ENCODE measurements at regions not wholly inside any gene's neighbourhood (a gene's known extent, or its start where the extent isn't known, plus 50 kb on each side); places are given as distances from the start of the nearest gene placed in this dataset.

DNA sequence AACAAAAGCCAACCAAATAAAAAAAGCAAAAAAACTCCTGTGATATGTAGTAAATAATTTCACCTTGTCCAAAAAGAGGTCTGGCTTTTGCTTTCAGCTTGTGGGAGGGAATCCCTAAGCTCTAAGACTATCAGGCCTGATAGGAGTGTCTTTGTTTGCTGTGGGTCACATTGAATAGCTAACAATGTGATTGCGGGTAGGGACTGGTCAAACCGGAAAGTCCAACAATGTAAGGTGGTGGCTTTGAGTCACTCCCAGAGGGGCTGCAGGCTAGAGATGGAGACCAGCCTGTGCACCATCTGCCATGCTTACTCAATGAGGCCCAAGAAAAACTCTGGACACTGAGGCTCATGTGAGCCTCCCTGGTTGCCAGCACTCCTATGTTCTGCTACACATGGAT lies 192.9 kb downstream of the TFCP2L1 start:
- Histone ChIP-seq H3K36me3 (replicated peaks; ENCODE audit: insufficient read depth, low read depth) (no peaks in the 10 kb centered on the region), H3K4me3 (no peak overlapping the region), H3K79me2 (no peaks in the 10 kb centered on the region), H3K4me2 (no peak overlapping the region), H3K4me1 (ENCODE audit: insufficient read depth) (peaks cover 10% of the 10 kb centered on the region), H3K9me2 (replicated peaks; ENCODE audit: insufficient read depth) (no peaks in the 10 kb centered on the region), H2AFZ (no peak overlapping the region), H4K20me1 (ENCODE audit: insufficient read depth, poor library complexity, severe bottlenecking) (no peaks in the 10 kb centered on the region), H3K27ac (no peak overlapping the region), H3K27me3 (no peaks in the 10 kb centered on the region), H3K9me3 (ENCODE audit: low read depth) (peaks cover 2% of the 10 kb centered on the region)
- TF ChIP-seq, protein P1, sequence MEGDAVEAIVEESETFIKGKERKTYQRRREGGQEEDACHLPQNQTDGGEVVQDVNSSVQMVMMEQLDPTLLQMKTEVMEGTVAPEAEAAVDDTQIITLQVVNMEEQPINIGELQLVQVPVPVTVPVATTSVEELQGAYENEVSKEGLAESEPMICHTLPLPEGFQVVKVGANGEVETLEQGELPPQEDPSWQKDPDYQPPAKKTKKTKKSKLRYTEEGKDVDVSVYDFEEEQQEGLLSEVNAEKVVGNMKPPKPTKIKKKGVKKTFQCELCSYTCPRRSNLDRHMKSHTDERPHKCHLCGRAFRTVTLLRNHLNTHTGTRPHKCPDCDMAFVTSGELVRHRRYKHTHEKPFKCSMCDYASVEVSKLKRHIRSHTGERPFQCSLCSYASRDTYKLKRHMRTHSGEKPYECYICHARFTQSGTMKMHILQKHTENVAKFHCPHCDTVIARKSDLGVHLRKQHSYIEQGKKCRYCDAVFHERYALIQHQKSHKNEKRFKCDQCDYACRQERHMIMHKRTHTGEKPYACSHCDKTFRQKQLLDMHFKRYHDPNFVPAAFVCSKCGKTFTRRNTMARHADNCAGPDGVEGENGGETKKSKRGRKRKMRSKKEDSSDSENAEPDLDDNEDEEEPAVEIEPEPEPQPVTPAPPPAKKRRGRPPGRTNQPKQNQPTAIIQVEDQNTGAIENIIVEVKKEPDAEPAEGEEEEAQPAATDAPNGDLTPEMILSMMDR (IDR thresholded peaks at IDR 0.05; ENCODE audit: poor library complexity), result no peak
- TF ChIP-seq EZH2 (IDR thresholded peaks at IDR 0.05; ENCODE audit: borderline replicate concordance) (no peak), EZH2phosphoT487 (IDR thresholded peaks at IDR 0.05; ENCODE audit: low read depth, severe bottlenecking, unreplicated experiment) (no peak)
- DNase-seq (ENCODE audit: low spot score), result no peak
- 72% methylated on average over 2 of the region's 2 CpGs for WGBS (ENCODE audit: low lambda C conversion rate, missing lambda C conversion rate)

DNA sequence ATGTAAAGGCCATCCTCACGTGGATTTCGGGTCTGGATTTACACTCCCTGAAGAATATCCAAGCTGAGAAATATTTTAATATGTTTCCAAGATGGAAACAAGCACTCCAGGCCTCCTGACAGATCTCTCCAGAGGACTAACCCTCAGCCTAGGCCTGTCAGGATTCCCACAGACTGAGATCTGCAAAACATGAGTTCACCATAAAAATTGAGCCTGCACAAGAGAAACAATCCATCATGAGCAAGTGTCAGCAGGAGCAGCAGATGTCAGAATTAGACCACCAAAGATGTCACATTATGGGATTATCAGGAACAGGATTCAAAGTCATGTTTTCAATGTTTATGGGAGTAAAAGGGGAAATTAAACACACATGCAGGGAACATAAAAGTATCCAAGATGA lies 191.3 kb downstream of the TFCP2L1 start:
- TF ChIP-seq EZH2phosphoT487 (IDR thresholded peaks at IDR 0.05; ENCODE audit: low read depth, severe bottlenecking, unreplicated experiment), result no peak
- no peak for TF ChIP-seq EZH2 (IDR thresholded peaks at IDR 0.05; ENCODE audit: borderline replicate concordance)
- TF ChIP-seq, protein P1 (IDR thresholded peaks at IDR 0.05; ENCODE audit: poor library complexity), result no peak
- Histone ChIP-seq H3K4me1 (ENCODE audit: insufficient read depth) (peaks cover 8% of the 10 kb centered on the region), H3K9me2 (replicated peaks; ENCODE audit: insufficient read depth) (no peaks in the 10 kb centered on the region), H3K36me3 (replicated peaks; ENCODE audit: insufficient read depth, low read depth) (no peaks in the 10 kb centered on the region), H3K4me2 (no peak overlapping the region), H3K27me3 (no peaks in the 10 kb centered on the region), H3K9me3 (ENCODE audit: low read depth) (peaks cover 2% of the 10 kb centered on the region), H3K4me3 (no peak overlapping the region), H4K20me1 (ENCODE audit: insufficient read depth, poor library complexity, severe bottlenecking) (no peaks in the 10 kb centered on the region), H3K79me2 (no peaks in the 10 kb centered on the region), H2AFZ (no peak overlapping the region), H3K27ac (no peak overlapping the region)
- 67% methylated on average over 2 of the region's 2 CpGs for WGBS (ENCODE audit: low lambda C conversion rate, missing lambda C conversion rate)
- no peak for DNase-seq (ENCODE audit: low spot score)

DNA sequence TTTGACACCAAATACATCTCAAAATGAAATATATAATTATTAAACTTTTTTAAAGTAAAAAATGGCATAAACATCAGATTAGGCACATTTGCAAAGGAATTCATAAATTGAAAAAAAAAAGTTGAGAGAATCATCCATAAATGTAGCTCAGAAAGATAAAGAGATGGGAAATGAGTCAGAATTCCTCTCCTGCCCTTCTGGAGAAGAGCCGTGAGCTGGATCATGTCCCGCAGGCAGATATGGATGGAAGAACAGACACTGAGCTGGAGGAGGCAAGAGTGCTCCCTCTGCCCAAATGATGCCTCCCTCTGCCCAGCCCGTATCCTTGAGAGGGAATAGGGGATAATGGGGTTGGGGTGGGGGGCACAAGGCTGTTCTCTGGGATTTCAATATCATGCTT lies 190.9 kb downstream of the TFCP2L1 start:
- H3K4me3 ChIP-seq, result no peak overlapping the region

More for the DNA sequence above, 190.9 kb downstream of the TFCP2L1 start:
- H2AFZ ChIP-seq, result no peak overlapping the region
- no peak overlapping the region for H3K27ac ChIP-seq
- no peaks in the 10 kb centered on the region for H3K36me3 ChIP-seq (replicated peaks; ENCODE audit: insufficient read depth, low read depth)
- H3K79me2 ChIP-seq, result no peaks in the 10 kb centered on the region
- H3K4me1 ChIP-seq (ENCODE audit: insufficient read depth), result peaks cover 4% of the 10 kb centered on the region
- TF ChIP-seq EZH2 (IDR thresholded peaks at IDR 0.05; ENCODE audit: borderline replicate concordance) (no peak), EZH2phosphoT487 (IDR thresholded peaks at IDR 0.05; ENCODE audit: low read depth, severe bottlenecking, unreplicated experiment) (no peak)
- TF ChIP-seq, protein P1 (IDR thresholded peaks at IDR 0.05; ENCODE audit: poor library complexity), result no peak
- no peak for DNase-seq (ENCODE audit: low spot score)
- no peaks in the 10 kb centered on the region for H3K9me2 ChIP-seq (replicated peaks; ENCODE audit: insufficient read depth)
- H3K9me3 ChIP-seq (ENCODE audit: low read depth), result peaks cover 2% of the 10 kb centered on the region
- H3K4me2 ChIP-seq, result no peak overlapping the region
- H4K20me1 ChIP-seq (ENCODE audit: insufficient read depth, poor library complexity, severe bottlenecking), result no peaks in the 10 kb centered on the region
- H3K27me3 ChIP-seq, result no peaks in the 10 kb centered on the region
- 52% methylated on average over 3 of the region's 3 CpGs for WGBS (ENCODE audit: low lambda C conversion rate, missing lambda C conversion rate)
